GM12872 (cell line): ENCODE measurements at regions not wholly inside any gene's neighbourhood (a gene's known extent, or its start where the extent isn't known, plus 50 kb on each side); places are given as distances from the start of the nearest gene placed in this dataset.

Source experiments
- CTCF ChIP-seq: IDR thresholded peaks from 3 replicates; pipeline ENCODE4 v1.5.1; 2011; ENCODE audit warnings: low read depth, mild to moderate bottlenecking, low read length, moderate library complexity; ENCODE audit not compliant: insufficient read depth

- no peak for TF ChIP-seq CTCF
Measured at GRCh38 chr6:79302341-79302740, 67.9 kb upstream of the HMGN3 start.

GRCh38 chr6:79301290-79301689, 66.8 kb upstream of the HMGN3 start:
- no peak for TF ChIP-seq CTCF

- no peak for TF ChIP-seq CTCF
Measured at GRCh38 chr6:79296211-79296610, 61.7 kb upstream of the HMGN3 start.
